ENCODE measurements at regions not wholly inside any gene's neighbourhood (a gene's known extent, or its start where the extent isn't known, plus 50 kb on each side); places are given as distances from the start of the nearest gene placed in this dataset.

DNA sequence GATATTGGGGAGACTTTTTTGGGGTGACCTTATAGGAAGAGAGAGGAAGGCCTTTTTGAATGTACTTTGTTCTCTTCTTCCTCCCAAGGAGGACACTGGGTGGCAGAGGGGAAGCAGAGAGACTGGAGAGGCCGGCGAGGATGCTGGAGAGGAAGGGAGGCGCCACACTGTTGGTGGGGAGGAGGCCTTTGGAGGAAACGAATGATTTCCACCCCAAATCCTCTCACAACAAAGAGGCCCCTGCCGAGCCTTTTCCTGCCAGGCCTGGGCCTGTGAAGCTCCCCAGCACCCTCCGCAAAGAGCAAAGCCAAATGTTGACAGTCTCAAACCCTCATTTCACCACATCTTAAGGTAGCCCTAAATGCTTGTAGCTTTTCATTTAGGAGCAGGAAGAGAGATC, 59.0 kb upstream of the UPP2 start:
- no peak for DNase-seq (ENCODE audit: low spot score)
- TF ChIP-seq, protein P1, sequence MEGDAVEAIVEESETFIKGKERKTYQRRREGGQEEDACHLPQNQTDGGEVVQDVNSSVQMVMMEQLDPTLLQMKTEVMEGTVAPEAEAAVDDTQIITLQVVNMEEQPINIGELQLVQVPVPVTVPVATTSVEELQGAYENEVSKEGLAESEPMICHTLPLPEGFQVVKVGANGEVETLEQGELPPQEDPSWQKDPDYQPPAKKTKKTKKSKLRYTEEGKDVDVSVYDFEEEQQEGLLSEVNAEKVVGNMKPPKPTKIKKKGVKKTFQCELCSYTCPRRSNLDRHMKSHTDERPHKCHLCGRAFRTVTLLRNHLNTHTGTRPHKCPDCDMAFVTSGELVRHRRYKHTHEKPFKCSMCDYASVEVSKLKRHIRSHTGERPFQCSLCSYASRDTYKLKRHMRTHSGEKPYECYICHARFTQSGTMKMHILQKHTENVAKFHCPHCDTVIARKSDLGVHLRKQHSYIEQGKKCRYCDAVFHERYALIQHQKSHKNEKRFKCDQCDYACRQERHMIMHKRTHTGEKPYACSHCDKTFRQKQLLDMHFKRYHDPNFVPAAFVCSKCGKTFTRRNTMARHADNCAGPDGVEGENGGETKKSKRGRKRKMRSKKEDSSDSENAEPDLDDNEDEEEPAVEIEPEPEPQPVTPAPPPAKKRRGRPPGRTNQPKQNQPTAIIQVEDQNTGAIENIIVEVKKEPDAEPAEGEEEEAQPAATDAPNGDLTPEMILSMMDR (IDR thresholded peaks at IDR 0.05; ENCODE audit: extremely low read depth, missing control alignments), result no peak

DNA sequence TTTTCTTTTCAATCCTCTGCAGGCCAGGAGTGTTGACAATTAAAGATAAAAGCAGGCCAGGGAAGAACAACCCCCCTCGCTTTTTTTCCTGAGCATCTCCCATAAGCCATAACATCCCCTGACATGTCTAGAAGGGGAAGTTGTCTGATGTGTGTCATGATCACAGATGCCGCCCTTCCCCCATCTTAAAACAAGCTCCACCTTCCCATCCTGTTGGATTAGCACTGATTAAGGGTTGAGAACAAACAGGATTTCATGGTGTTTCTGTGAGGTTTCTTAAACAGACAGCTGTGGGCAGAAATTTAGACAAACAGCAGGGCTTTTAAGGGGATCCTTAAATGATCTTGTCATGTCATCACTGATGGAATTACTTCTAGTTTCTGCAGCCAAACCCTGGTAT, 59.4 kb upstream of the UPP2 start:
- no peak for DNase-seq (ENCODE audit: low spot score)
- TF ChIP-seq, protein P1 (IDR thresholded peaks at IDR 0.05; ENCODE audit: extremely low read depth, missing control alignments), result no peak

DNA sequence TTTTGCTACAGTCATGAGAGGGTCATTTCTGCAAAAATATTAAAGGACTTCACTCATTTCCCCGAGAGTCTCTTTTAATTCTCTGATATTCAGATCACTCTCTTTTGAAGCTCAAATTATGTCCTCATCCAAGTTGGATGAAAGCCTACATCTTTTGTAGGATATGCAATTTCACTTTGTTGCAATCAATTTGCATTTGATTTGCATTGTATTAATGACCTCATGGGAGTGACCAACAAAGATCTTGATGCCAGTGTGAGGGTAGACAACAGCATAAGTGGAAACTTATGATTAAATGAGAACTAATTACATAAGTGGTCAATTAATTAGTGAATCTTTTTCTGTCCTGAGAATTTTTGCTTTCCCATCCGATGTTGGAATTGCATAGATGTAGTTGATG, 60.3 kb upstream of the UPP2 start:
- TF ChIP-seq, protein P1 (IDR thresholded peaks at IDR 0.05; ENCODE audit: extremely low read depth, missing control alignments), result no peak
- DNase-seq (ENCODE audit: low spot score), result no peak

DNA sequence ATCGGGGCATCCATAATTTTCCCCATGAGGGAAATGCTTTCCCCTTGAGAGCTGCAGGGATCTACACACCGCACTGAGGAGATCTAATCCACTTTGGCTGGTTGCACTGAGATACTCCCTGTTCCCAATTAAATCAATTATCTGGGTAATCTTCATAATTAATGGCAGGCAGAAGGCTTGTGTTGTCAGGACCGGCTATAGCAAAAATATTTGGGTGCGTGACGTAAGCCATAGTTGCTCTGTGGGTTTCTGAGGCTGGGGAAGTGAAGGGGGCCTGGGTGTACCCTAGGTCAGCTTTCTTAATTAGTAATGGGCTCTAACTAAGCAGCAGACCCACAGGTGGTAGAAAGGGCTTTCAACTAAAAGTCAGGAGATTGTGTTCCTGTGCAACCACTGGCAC, 62.8 kb upstream of the UPP2 start:
- TF ChIP-seq, protein P1 (IDR thresholded peaks at IDR 0.05; ENCODE audit: extremely low read depth, missing control alignments), result no peak
- DNase-seq (ENCODE audit: low spot score), result no peak

DNA sequence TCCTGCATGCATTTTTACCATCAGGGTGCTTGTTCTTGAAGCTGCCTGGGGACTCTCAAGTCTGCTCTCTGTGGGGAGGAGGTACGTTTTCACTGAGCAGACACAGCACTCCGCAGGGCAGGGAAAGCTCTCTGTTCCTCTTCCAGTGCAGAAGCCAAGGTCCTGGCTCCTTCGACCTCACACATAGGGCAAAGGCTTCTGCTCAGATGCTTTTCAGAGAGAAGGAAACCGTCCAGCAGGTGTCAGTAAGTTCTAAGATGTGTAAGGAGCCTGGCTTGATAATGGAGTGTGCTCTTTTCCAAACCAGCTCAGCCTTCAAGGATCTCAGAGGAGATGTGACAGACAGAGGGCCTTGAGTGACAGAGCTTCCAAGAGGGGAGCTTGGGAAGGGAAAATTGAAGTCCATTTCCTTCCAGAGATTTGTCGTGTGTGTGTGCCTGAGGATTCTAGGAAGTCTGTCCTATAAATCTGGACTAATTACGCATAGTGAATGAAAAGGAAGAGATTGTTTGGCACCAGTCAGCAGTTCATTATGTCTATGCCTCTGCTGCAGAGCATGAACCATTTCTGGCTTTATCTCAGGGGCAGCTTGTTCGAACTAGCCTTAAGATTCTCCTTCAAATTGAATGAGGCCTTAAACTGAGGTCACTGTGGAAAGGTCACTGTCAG, 67.3 kb upstream of the UPP2 start:
- DNase-seq (ENCODE audit: low spot score), result peak; percentile 36
- TF ChIP-seq, protein P1 (IDR thresholded peaks at IDR 0.05; ENCODE audit: extremely low read depth, missing control alignments), result peak; percentile 10

DNA sequence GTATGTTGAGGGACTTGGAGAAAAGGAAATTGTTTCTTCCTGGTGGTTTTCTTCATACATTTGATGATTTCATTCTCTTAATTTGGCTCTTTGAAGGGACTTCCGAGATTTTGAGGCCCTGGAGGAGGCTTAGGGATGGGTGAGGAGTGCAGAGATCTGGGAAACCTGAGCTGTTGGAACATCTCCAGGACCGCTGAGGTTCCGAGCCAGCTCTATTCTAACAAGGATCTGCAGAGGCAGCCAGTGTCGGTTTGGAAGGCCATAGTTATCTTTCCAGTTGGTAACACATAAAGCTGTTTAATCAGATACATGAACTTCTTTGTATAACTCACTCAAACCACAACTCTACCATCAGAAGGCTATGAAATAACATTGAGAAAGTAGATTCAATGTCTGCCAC, 70.3 kb upstream of the UPP2 start:
- no peak for DNase-seq (ENCODE audit: low spot score)
- TF ChIP-seq, protein P1 (IDR thresholded peaks at IDR 0.05; ENCODE audit: extremely low read depth, missing control alignments), result no peak

DNA sequence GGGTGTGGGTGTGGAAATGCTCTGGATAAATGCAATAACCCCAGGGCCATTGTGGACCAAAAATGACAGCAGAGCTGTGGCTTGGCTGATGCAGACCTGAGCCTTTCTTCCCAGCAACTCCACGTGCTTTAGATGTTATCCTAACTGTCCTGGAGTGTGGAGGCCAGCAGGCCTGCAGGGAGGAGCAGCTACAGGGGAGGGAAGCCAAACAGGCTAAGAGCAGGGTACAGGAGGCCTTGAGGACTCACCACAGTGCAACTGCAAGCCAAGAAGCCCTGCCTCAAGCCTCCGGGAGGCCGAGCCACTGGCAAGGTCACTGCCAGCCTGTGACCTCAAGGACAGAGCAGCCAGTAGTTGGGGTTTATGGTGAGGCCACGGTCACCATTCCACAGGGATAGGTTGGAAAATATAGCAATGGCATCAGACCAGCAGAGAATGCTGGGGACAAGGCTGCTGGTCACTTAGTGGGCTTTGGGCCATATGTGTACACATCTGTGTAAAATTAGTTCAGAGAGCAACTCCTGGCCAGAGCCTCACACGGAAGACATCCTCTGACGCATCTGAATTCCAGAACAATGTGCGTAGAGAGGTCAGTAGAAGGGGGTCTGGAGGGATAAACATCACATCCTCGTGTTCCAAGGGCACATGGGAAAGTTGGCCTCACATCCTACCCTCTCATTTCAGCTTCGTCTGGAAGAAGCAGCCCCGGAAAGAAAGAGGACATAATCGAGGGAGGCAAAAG, 76.2 kb upstream of the UPP2 start:
- no peak for DNase-seq (ENCODE audit: low spot score)
- TF ChIP-seq, protein P1 (IDR thresholded peaks at IDR 0.05; ENCODE audit: extremely low read depth, missing control alignments), result no peak
